MM.1S (cell line): ENCODE measurements at regions not wholly inside any gene's neighbourhood (a gene's known extent, or its start where the extent isn't known, plus 50 kb on each side); places are given as distances from the start of the nearest gene placed in this dataset.

Source experiments
- DNase-seq: peaks from one replicate; pipeline ENCODE4 v3.0.0-alpha.2; 2015
- H2AFZ ChIP-seq: fragments of 300-600 bp; sonication (generic); 2 replicates; pipeline ENCODE4 v1.6.0; 2016; ENCODE audit warnings: antibody characterized with exemption, low read length
- H3F3A ChIP-seq: fragments of 300-600 bp; sonication (generic); 2 replicates; pipeline ENCODE4 v1.6.1; 2016; ENCODE audit warnings: mild to moderate bottlenecking, antibody characterized with exemption, low read length, moderate library complexity, mixed read lengths; ENCODE audit not compliant: insufficient read depth
- H3K27ac ChIP-seq: fragments of 300-600 bp; sonication (generic); 2 replicates; pipeline ENCODE4 v1.5.1; 2016; ENCODE audit warnings: mild to moderate bottlenecking, low read length
- H3K27me3 ChIP-seq: fragments of 300-600 bp; sonication (generic); replicated peaks from 2 replicates; pipeline ENCODE4 v1.6.0; 2016; ENCODE audit warnings: low read length; ENCODE audit not compliant: insufficient read depth
- H3K36me3 ChIP-seq: fragments of 300-600 bp; sonication (generic); replicated peaks from 2 replicates; pipeline ENCODE4 v1.6.1; 2016; ENCODE audit warnings: mild to moderate bottlenecking, low read length, mixed read lengths; ENCODE audit not compliant: insufficient read depth
- H3K4me1 ChIP-seq: fragments of 300-600 bp; sonication (generic); 2 replicates; pipeline ENCODE4 v1.6.1; 2016; ENCODE audit warnings: low read length, mixed read lengths
- H3K4me2 ChIP-seq: fragments of 300-600 bp; sonication (generic); 2 replicates; pipeline ENCODE4 v1.6.0; 2016; ENCODE audit warnings: low read depth, low read length
- H3K4me3 ChIP-seq: fragments of 300-600 bp; sonication (generic); 2 replicates; pipeline ENCODE4 v1.5.1; 2016; ENCODE audit warnings: low read length, mixed read lengths
- H3K79me2 ChIP-seq: fragments of 300-600 bp; sonication (generic); 2 replicates; pipeline ENCODE4 v1.6.1; 2016; ENCODE audit warnings: mixed run types, low read length, mixed read lengths
- H3K9ac ChIP-seq: fragments of 300-600 bp; sonication (generic); 2 replicates; pipeline ENCODE4 v1.6.1; 2016; ENCODE audit warnings: low read length, mixed read lengths
- H3K9me2 ChIP-seq: fragments of 300-600 bp; sonication (generic); replicated peaks from 2 replicates; pipeline ENCODE4 v1.6.1; 2016; ENCODE audit warnings: mild to moderate bottlenecking, low read length, mixed read lengths; ENCODE audit not compliant: insufficient read depth
- H3K9me3 ChIP-seq: fragments of 300-600 bp; sonication (generic); replicated peaks from 2 replicates; pipeline ENCODE4 v1.6.1; 2016; ENCODE audit warnings: mild to moderate bottlenecking, low read length, mixed read lengths; ENCODE audit not compliant: insufficient read depth
- H4K20me1 ChIP-seq: fragments of 300-600 bp; sonication (generic); 2 replicates; pipeline ENCODE4 v1.6.1; 2016; ENCODE audit warnings: mild to moderate bottlenecking, low read length, moderate library complexity, mixed read lengths; ENCODE audit not compliant: insufficient read depth
- EZH2 ChIP-seq: fragments of 300-600 bp; sonication (generic); optimal IDR thresholded peaks from 2 replicates; pipeline ENCODE3; 2017; ENCODE audit warnings: low read depth, mild to moderate bottlenecking, antibody characterized with exemption, low read length, mixed read lengths
- EZH2phosphoT487 ChIP-seq: fragments of 300-600 bp; sonication (generic); IDR thresholded peaks from 2 replicates; pipeline ENCODE4 v1.6.1; 2018; ENCODE audit warnings: antibody characterized with exemption, low read length
- TF ChIP-seq, protein P1 (sequence below): fragments of 300-600 bp; sonication (generic); IDR thresholded peaks from 2 replicates; pipeline ENCODE4 v1.5.1; 2016; ENCODE audit warnings: antibody characterized with exemption, low read length, mixed read lengths

DNA sequence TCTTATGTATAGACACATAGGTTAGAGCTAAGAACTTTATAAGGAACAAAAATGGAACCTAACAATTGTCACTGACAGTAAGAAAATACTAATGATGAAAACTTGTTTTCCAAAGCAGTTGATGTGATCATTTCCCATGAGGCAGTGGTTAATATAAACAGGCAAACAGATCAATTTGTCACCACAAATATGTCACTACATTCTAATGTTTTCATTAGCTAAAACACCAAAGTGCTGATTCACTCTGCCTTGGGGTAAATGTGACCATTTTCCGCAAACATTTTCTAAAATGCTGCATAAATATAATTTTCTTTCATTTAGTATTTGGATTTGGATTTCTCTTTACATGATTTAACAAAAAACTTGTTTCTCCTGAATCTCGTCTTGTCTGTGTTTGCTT lies 408.9 kb upstream of the CTSO start:
- no peak overlapping the region for H2AFZ ChIP-seq
- no peak overlapping the region for H3K4me3 ChIP-seq
- H3K27ac ChIP-seq = no peak overlapping the region
- H3F3A ChIP-seq = no peaks in the 10 kb centered on the region
- no peak overlapping the region for H3K4me2 ChIP-seq
- H3K79me2 ChIP-seq = no peaks in the 10 kb centered on the region
- no peaks in the 10 kb centered on the region for H3K27me3 ChIP-seq
- no peaks in the 10 kb centered on the region for H3K4me1 ChIP-seq
- H3K36me3 ChIP-seq = no peaks in the 10 kb centered on the region
- H3K9me3 ChIP-seq = no peaks in the 10 kb centered on the region
- TF ChIP-seq EZH2 = no peak
- TF ChIP-seq, protein P1, sequence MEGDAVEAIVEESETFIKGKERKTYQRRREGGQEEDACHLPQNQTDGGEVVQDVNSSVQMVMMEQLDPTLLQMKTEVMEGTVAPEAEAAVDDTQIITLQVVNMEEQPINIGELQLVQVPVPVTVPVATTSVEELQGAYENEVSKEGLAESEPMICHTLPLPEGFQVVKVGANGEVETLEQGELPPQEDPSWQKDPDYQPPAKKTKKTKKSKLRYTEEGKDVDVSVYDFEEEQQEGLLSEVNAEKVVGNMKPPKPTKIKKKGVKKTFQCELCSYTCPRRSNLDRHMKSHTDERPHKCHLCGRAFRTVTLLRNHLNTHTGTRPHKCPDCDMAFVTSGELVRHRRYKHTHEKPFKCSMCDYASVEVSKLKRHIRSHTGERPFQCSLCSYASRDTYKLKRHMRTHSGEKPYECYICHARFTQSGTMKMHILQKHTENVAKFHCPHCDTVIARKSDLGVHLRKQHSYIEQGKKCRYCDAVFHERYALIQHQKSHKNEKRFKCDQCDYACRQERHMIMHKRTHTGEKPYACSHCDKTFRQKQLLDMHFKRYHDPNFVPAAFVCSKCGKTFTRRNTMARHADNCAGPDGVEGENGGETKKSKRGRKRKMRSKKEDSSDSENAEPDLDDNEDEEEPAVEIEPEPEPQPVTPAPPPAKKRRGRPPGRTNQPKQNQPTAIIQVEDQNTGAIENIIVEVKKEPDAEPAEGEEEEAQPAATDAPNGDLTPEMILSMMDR = no peak
- no peak for TF ChIP-seq EZH2phosphoT487
- no peaks in the 10 kb centered on the region for H3K9me2 ChIP-seq
- H4K20me1 ChIP-seq = no peaks in the 10 kb centered on the region
- DNase-seq = no peak
- no peak overlapping the region for H3K9ac ChIP-seq

DNA sequence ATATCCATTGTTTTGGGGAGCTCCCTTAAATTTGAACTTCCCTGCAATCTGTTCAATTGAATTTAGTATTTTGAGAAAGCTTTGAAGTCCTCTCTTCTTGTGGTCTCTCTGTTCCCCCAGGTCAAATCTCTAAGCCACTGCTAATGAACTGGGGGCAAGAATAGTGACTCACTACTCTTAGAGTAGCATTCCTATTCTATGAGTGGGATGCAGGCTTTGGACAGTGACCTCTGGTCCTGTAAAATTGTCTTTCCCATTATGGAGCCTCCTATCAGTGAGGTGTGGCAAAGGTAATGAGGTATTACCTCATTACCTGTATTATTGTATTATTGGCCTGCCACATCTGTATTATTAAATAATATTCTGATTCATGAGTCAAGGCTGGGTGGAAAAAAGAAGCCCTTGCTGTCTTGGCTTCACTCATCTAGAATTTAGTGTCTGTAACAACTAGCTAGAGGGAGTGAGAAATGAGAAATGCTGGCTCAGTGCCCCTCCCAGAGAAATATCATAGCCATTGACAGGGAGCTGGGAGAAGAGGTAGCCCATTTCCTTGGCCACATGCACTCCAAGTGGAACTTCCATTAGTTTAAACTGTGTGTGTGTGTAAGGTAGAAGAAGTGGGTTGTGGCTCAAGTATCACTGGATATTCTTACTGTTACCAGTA lies 393.9 kb upstream of the CTSO start:
- H3K4me3 ChIP-seq = no peak overlapping the region
- H3K4me1 ChIP-seq = peaks cover 20% of the 10 kb centered on the region
- no peaks in the 10 kb centered on the region for H4K20me1 ChIP-seq
- H3K9ac ChIP-seq = no peak overlapping the region
- no peak for DNase-seq
- H3K4me2 ChIP-seq = no peak overlapping the region
- H3K27me3 ChIP-seq = no peaks in the 10 kb centered on the region
- no peaks in the 10 kb centered on the region for H3K36me3 ChIP-seq
- no peaks in the 10 kb centered on the region for H3K79me2 ChIP-seq
- no peak overlapping the region for H2AFZ ChIP-seq
- H3K9me3 ChIP-seq = no peaks in the 10 kb centered on the region
- 0 out of 2 replicates have a peak, but pooled peaks cover 3% of the 10 kb centered on the region for H3K9me2 ChIP-seq
- H3K27ac ChIP-seq = no peak overlapping the region
- TF ChIP-seq EZH2phosphoT487 = no peak
- no peak for TF ChIP-seq EZH2
- TF ChIP-seq, protein P1 = no peak
- no peaks in the 10 kb centered on the region for H3F3A ChIP-seq

DNA sequence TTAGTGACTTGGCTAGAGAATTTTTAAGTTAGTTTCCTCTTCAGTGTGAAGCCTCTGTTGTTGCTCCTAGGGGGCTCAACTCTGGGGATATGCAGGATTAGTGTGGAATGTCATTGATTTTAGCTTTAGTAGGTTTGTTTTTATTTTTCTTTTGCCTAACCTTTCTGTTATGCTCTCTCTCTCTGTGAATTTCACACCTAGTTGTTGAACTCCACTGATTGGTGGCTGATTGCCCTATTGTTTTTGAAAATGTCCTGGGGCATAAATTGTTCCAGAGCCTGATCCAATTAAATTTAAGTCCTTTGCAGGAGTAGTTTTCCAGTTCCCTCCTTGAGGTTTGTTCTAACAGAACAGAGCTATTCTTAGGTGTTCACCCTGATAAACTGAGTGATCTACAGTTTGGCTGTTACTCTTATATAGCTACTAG lies 393.3 kb upstream of the CTSO start:
- peaks cover 20% of the 10 kb centered on the region for H3K4me1 ChIP-seq
- H3K4me3 ChIP-seq = no peak overlapping the region
- no peak for DNase-seq
- 0 out of 2 replicates have a peak, but pooled peaks cover 3% of the 10 kb centered on the region for H3K9me2 ChIP-seq
- no peaks in the 10 kb centered on the region for H4K20me1 ChIP-seq
- H3K9ac ChIP-seq = no peak overlapping the region
- H3K4me2 ChIP-seq = no peak overlapping the region
- TF ChIP-seq EZH2phosphoT487 (no peak), EZH2 (no peak)
- TF ChIP-seq, protein P1 = no peak
- no peaks in the 10 kb centered on the region for H3K79me2 ChIP-seq
- H3K36me3 ChIP-seq = no peaks in the 10 kb centered on the region
- H3F3A ChIP-seq = no peaks in the 10 kb centered on the region
- H2AFZ ChIP-seq = no peak overlapping the region
- H3K9me3 ChIP-seq = no peaks in the 10 kb centered on the region
- H3K27me3 ChIP-seq = no peaks in the 10 kb centered on the region
- H3K27ac ChIP-seq = no peak overlapping the region
